GM12872 (cell line): ENCODE measurements at regions not wholly inside any gene's neighbourhood (a gene's known extent, or its start where the extent isn't known, plus 50 kb on each side); places are given as distances from the start of the nearest gene placed in this dataset.

ENCODE experiments used
- CTCF ChIP-seq: IDR thresholded peaks from 3 replicates; pipeline ENCODE4 v1.5.1; 2011; ENCODE audit warnings: low read depth, mild to moderate bottlenecking, low read length, moderate library complexity; ENCODE audit not compliant: insufficient read depth

DNA sequence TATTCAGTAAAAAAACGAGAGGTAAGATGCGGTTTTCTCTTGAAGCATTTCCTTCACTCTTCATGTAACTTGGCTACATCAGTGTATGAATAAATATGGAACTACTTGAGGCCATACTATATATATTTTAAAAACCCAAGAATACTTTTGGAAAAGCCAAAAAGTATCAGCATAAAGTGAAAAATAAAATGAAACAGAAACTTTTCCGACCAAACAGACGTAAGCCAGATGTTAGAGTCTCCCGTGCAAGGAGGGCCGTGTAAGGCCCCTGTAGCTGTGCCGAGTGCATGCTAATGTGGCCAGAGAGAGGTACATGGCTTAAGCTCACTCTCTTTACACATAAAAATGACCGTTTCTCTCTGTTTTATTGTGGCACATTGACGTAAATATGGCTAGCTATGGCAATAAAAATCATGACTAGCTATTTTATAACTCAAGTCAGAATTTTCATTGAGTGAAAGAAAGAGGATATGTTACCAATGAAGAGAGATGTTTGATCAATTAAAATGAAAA lies 140.1 kb upstream of the GMDS start:
- TF ChIP-seq CTCF = no peak

- no peak for TF ChIP-seq CTCF
Measured at GRCh38 chr6:2384528-2384927, 139.1 kb upstream of the GMDS start.

DNA sequence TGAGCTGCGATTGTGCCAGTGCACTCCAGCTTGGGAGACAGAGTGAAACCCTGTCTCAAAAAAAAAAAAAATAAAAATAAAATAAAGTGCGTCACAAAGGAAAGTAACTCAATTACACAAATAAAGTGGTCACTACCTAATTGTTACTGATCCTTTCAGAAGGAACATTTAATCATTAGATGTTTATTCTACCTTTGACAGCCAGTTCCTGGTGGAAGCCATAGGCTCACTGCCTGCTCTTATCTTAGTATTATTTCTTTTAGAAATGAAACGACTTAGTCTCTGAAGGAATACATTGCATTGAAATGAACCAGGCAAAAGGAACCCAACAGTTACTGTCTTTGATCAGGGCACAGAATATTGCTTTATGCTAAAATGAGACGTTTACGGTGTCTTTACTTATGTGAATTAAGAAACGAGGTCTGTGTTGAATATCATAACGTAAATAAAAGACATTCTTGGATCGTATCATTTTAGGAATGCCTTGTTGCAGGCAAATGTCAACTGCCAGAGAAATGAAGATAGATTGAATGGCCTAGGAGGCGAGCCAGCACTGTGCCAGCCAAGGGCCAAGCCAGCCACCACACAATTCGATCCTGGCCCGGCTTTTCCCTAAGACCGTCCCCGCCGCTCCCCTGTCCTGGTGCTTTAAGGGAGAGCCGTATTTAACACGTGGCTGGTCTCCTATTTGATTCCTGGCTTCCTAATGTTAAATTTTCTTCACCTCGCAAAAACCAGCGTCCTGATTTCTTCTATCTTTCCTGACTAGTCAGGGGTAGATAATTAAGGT lies 136.7 kb upstream of the GMDS start:
- no peak for TF ChIP-seq CTCF

DNA sequence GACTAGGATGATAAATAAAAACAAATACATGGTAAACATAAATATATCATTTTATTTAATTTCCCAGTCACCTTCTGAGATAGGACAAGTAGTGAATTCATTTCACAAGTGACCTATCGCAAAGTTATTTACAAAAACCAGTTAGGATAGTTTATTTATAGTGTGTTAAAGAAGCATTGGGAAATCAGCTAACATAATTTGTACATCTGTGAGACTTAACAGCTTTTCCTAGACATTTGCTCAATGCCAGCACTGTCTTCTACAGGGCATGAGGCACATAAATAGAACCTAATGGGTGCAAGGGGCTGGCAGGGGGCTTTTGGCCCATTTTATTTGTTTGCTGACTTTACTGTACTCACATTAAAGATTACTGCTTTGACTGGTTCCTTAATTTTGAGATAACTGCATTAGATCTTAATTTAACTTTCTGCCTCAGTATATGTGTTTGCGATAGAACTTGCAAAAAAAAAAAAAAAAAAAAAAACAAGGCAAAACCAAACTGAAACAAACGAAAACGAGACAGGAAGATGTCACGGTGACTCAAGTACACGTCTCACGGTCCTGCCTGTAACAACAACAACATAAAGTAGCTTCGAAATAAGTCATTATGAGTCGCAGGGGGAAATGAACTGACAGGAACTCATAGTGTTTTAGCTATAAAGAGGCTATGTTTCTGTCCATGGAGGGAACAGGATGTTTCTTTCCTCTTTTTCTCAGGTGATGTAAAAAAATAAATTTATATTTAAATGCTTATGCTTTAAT lies 133.7 kb upstream of the GMDS start:
- TF ChIP-seq CTCF = no peak

DNA sequence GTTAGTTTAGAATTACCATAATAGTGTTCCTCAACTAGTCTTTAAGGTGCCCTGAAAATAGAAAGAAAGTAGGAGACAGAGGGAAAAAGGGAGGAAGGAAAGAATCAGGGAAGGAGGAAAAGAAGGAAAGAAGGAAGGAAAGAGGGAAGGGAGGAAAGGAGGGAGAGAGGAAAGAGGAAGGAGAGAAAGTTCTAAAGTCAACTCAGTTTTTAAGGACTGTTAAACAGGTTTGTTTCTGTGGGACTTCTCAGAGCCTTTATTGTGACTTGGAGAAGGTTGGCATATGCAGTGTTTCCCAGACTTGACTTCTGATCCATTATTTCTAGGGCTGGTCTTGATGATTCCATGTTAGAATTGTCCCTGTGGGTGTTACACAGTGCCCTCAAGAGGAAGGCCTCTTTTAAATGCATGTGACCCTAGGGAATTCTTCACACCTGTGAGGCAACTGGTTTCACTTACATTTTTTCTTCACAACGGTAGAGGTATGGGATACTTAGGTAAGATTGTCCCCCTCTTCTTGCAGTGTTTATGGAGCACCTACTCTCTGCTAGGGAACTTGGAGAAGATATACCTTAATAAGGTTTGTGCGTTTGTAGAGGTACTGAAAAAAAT lies 132.7 kb upstream of the GMDS start:
- no peak for TF ChIP-seq CTCF

- no peak for TF ChIP-seq CTCF
Measured at GRCh38 chr6:2376429-2377355, 131.3 kb upstream of the GMDS start.
